CD4-positive, alpha-beta T cell (primary cell): ENCODE measurements at regions not wholly inside any gene's neighbourhood (a gene's known extent, or its start where the extent isn't known, plus 50 kb on each side); places are given as distances from the start of the nearest gene placed in this dataset.

Experiments used
- ATAC-seq: fragments of 200-7000 bp; cut with Tn5 transposase; one replicate; pipeline ENCODE4 v1.10.0; 2022; ENCODE audit warnings: mild to moderate bottlenecking; ENCODE audit not compliant: poor library complexity
- CTCF ChIA-PET: fragments of 350-600 bp; sonication (Branson Sonifier 250); formaldehyde crosslinking; loops from one replicate; lab custom pipeline; 2021; ENCODE audit warnings: antibody characterized with exemption, inconsistent platforms; lab: Charles Lee
- POLR2A ChIA-PET: fragments of 350-600 bp; sonication (Branson Sonifier 250); formaldehyde crosslinking; loops from one replicate; lab custom pipeline; 2021; ENCODE audit warnings: antibody characterized with exemption, inconsistent platforms; lab: Charles Lee
- DNase-seq, 14 experiments: peaks; one replicate each; pipeline ENCODE4 v3.0.0-alpha.2; 2013 to 2020; ENCODE audit warnings: mixed read lengths in 2 of 14
- H3K27ac ChIP-seq, 2 donors: one replicate each; pipeline versions ENCODE4 v1.5.1 to v1.7.0; 2013; ENCODE audit warnings: low read length in 2 of 2, low read depth in 1 of 2, mild to moderate bottlenecking in 1 of 2
- H3K27me3 ChIP-seq, 2 experiments: 1 replicate in 1 of 2; 2 replicates in 1 of 2; pipeline versions ENCODE4 v1.6.1 to v1.7.0; 2013; ENCODE audit warnings: low read length in 2 of 2, control low read depth in 1 of 2, mild to moderate bottlenecking in 1 of 2, moderate library complexity in 1 of 2; ENCODE audit not compliant: insufficient read depth in 2 of 2, control insufficient read depth in 1 of 2
- H3K36me3 ChIP-seq: one replicate; pipeline ENCODE4 v1.6.1; 2013; ENCODE audit warnings: low read length, control low read depth; ENCODE audit not compliant: insufficient read depth
- H3K4me1 ChIP-seq: one replicate; pipeline ENCODE4 v1.6.1; 2013; ENCODE audit warnings: low read length, control low read depth; ENCODE audit not compliant: insufficient read depth
- H3K4me3 ChIP-seq: one replicate; pipeline ENCODE4 v1.5.1; 2013; ENCODE audit warnings: mild to moderate bottlenecking, low read length, moderate library complexity
- H3K9me3 ChIP-seq, 2 experiments: 1 replicate in 1 of 2; 2 replicates in 1 of 2; pipeline versions ENCODE4 v1.6.1 to v1.7.0; 2013; ENCODE audit warnings: low read length in 2 of 2, mild to moderate bottlenecking in 2 of 2, control low read depth in 1 of 2, moderate library complexity in 1 of 2; ENCODE audit not compliant: control insufficient read depth in 1 of 2, insufficient read depth in 1 of 2
- H3K27ac Mint-ChIP-seq: one replicate; pipeline ENCODE4 v1.8.0; 2020; ENCODE audit warnings: mixed read lengths
- H3K27me3 Mint-ChIP-seq: one replicate; pipeline ENCODE4 v1.8.0; 2021; ENCODE audit warnings: mixed read lengths
- H3K36me3 Mint-ChIP-seq: one replicate; pipeline ENCODE4 v1.8.0; 2021; ENCODE audit warnings: low read depth, mixed read lengths
- H3K4me1 Mint-ChIP-seq: one replicate; pipeline ENCODE4 v1.8.0; 2021; ENCODE audit warnings: low read depth, mixed read lengths
- H3K4me3 Mint-ChIP-seq: one replicate; pipeline ENCODE4 v1.8.0; 2020; ENCODE audit warnings: mild to moderate bottlenecking, mixed read lengths
- H3K9me3 Mint-ChIP-seq: one replicate; pipeline ENCODE4 v1.8.0; 2020; ENCODE audit warnings: mixed read lengths
- CTCF ChIP-seq: fragments of 200-600 bp; IDR thresholded peaks from one replicate; pipeline ENCODE4 v1.8.0; 2022; ENCODE audit warnings: antibody characterized with exemption, mild to moderate bottlenecking
- intact Hi-C, 2 experiments: fragments of 100-400 bp; cut with DNase I in 1 of 2; cut with micrococcal nuclease in 1 of 2; formaldehyde crosslinking; loops; one replicate each; pipeline versions ENCODE4 v1.15.1 to v1.9.0; 2023 to 2025; cut with DNase I, micrococcal nuclease

GRCh38 chr5:103407402-103407801 is 148.8 kb downstream of the MACIR start:
- TF ChIP-seq CTCF = no peak

GRCh38 chr5:103404483-103404882 is 145.9 kb downstream of the MACIR start:
- H3K27me3 Mint-ChIP-seq = peaks cover 21% of the 10 kb centered on the region
- Histone ChIP-seq H3K4me1 (no peaks in the 10 kb centered on the region), H3K27ac (no peak overlapping the region), H3K27me3 (peaks cover 0 to 10% of the 10 kb centered on the region in 2 experiments), H3K4me3 (no peak overlapping the region), H3K9me3 (no peaks in the 10 kb centered on the region), H3K36me3 (no peaks in the 10 kb centered on the region)
- no peak for DNase-seq
- no peak for ATAC-seq
- no peak for TF ChIP-seq CTCF
- H3K9me3 Mint-ChIP-seq = no peaks in the 10 kb centered on the region
- ChIA-PET POLR2A (no interaction called here), CTCF (no interaction called here)
- no peaks in the 10 kb centered on the region for H3K36me3 Mint-ChIP-seq
- H3K4me1 Mint-ChIP-seq = no peaks in the 10 kb centered on the region
- no peak overlapping the region for H3K4me3 Mint-ChIP-seq
- H3K27ac Mint-ChIP-seq = no peak overlapping the region
- intact Hi-C loops = no loop called here

More at GRCh38 chr5:103407402-103407801, 148.8 kb downstream of the MACIR start:
- DNase-seq = no peak
- H3K4me3 Mint-ChIP-seq = no peak overlapping the region
- no peaks in the 10 kb centered on the region for H3K4me1 Mint-ChIP-seq
- H3K4me3 ChIP-seq = no peak overlapping the region
- no peak overlapping the region for H3K27ac Mint-ChIP-seq
- ATAC-seq = no peak
- ChIA-PET POLR2A (no interaction called here), CTCF (interaction anchor here (0.7 kb wide), 1 partner anchor 127 kb away, joined by 3 read pairs; no protein-coding TSS in a partner anchor)
- H3K27me3 ChIP-seq = peaks cover 0 to 10% of the 10 kb centered on the region in 2 experiments
- H3K4me1 ChIP-seq = no peaks in the 10 kb centered on the region
- H3K36me3 Mint-ChIP-seq = no peaks in the 10 kb centered on the region
- intact Hi-C loops = no loop called here
- H3K36me3 ChIP-seq = no peaks in the 10 kb centered on the region
- H3K9me3 ChIP-seq = no peaks in the 10 kb centered on the region
- H3K9me3 Mint-ChIP-seq = no peaks in the 10 kb centered on the region
- no peak overlapping the region for H3K27ac ChIP-seq
- peaks cover 34% of the 10 kb centered on the region for H3K27me3 Mint-ChIP-seq

- CTCF ChIA-PET = no interaction called here
- Histone ChIP-seq H3K27me3 (peaks cover 0 to 7% of the 10 kb centered on the region in 2 experiments), H3K4me1 (no peaks in the 10 kb centered on the region), H3K36me3 (no peaks in the 10 kb centered on the region), H3K4me3 (no peak overlapping the region), H3K27ac (no peak overlapping the region), H3K9me3 (no peaks in the 10 kb centered on the region)
- POLR2A ChIA-PET = no interaction called here
- no peaks in the 10 kb centered on the region for H3K4me1 Mint-ChIP-seq
- TF ChIP-seq CTCF = no peak
- peaks cover 11% of the 10 kb centered on the region for H3K27me3 Mint-ChIP-seq
- intact Hi-C loops = no loop called here
- DNase-seq = no peak
- H3K27ac Mint-ChIP-seq = no peak overlapping the region
- ATAC-seq = no peak
- H3K36me3 Mint-ChIP-seq = no peaks in the 10 kb centered on the region
- H3K9me3 Mint-ChIP-seq = no peaks in the 10 kb centered on the region
- H3K4me3 Mint-ChIP-seq = no peak overlapping the region
These were observed 144.3 kb downstream of the MACIR start for GRCh38 chr5:103402851-103403250.
